Liver (tissue), 7 donors: ENCODE measurements at regions not wholly inside any gene's neighbourhood (a gene's known extent, or its start where the extent isn't known, plus 50 kb on each side); places are given as distances from the start of the nearest gene placed in this dataset.

Source experiments
- DNase-seq: peaks from one replicate; pipeline ENCODE4 v3.0.0-alpha.2; 2017; ENCODE audit warnings: low spot score
- H3K27ac ChIP-seq, 2 donors: one replicate each; pipeline ENCODE4 v1.7.0; 2013; ENCODE audit warnings: inconsistent platforms in 2 of 2, low read length in 2 of 2, control low read depth in 1 of 2, low read depth in 1 of 2, mild to moderate bottlenecking in 1 of 2
- H3K27me3 ChIP-seq, 4 donors: one replicate each; pipeline versions ENCODE4 v1.6.1 to v1.7.0; 2013; ENCODE audit warnings: low read length in 3 of 4, inconsistent platforms in 1 of 4, mild to moderate bottlenecking in 1 of 4, moderate library complexity in 1 of 4; ENCODE audit not compliant: control insufficient read depth in 4 of 4, insufficient read depth in 4 of 4
- H3K36me3 ChIP-seq, 4 donors: one replicate each; pipeline versions ENCODE4 v1.6.1 to v1.7.0; 2013; ENCODE audit warnings: low read length in 3 of 4, mild to moderate bottlenecking in 3 of 4, low read depth in 1 of 4, moderate library complexity in 1 of 4; ENCODE audit not compliant: control insufficient read depth in 4 of 4, insufficient read depth in 3 of 4
- H3K4me1 ChIP-seq, 4 donors: one replicate each; pipeline versions ENCODE4 v1.6.1 to v1.7.0; 2013; ENCODE audit warnings: low read length in 3 of 4, mild to moderate bottlenecking in 3 of 4, moderate library complexity in 1 of 4; ENCODE audit not compliant: control insufficient read depth in 4 of 4, insufficient read depth in 4 of 4
- H3K4me3 ChIP-seq, 3 donors: one replicate each; pipeline versions ENCODE4 v1.6.1 to v1.7.0; 2013; ENCODE audit warnings: low read length in 3 of 3, control low read depth in 1 of 3, low read depth in 1 of 3, mild to moderate bottlenecking in 1 of 3
- H3K9ac ChIP-seq, 2 donors: one replicate each; pipeline ENCODE4 v1.7.0; 2013; ENCODE audit warnings: low read length in 2 of 2, mild to moderate bottlenecking in 2 of 2, moderate library complexity in 2 of 2, control low read depth in 1 of 2, low read depth in 1 of 2
- H3K9me3 ChIP-seq, 4 donors: one replicate each; pipeline versions ENCODE4 v1.6.1 to v1.7.0; 2013; ENCODE audit warnings: low read length in 3 of 4; ENCODE audit not compliant: control insufficient read depth in 4 of 4
- EGR1 ChIP-seq, 2 donors: IDR thresholded peaks; 2 replicates each; pipeline ENCODE4 v1.6.1; 2016 to 2018; ENCODE audit warnings: antibody characterized with exemption in 2 of 2, low read depth in 2 of 2
- FOXA2 ChIP-seq: IDR thresholded peaks from 2 replicates; pipeline ENCODE4 v1.6.1; 2016; ENCODE audit warnings: antibody characterized with exemption
- GABPA ChIP-seq, 2 donors: IDR thresholded peaks in 1 of 2; conservative IDR thresholded peaks in 1 of 2; 2 replicates each; pipeline ENCODE4 v1.6.1; 2016; ENCODE audit warnings: antibody characterized with exemption in 2 of 2, mild to moderate bottlenecking in 1 of 2, moderate library complexity in 1 of 2
- HNF4A ChIP-seq, 2 donors: conservative IDR thresholded peaks; 2 replicates each; pipeline ENCODE4 v1.6.1; 2016; ENCODE audit warnings: antibody characterized with exemption in 2 of 2, mild to moderate bottlenecking in 2 of 2
- HNF4G ChIP-seq: IDR thresholded peaks from 2 replicates; pipeline ENCODE4 v1.6.1; 2016; ENCODE audit warnings: antibody characterized with exemption
- NR2F2 ChIP-seq: IDR thresholded peaks from 2 replicates; pipeline ENCODE4 v1.6.1; 2016; ENCODE audit warnings: antibody characterized with exemption
- RAD21 ChIP-seq, 2 donors: IDR thresholded peaks; 2 replicates each; pipeline ENCODE4 v1.6.1; 2016; ENCODE audit warnings: antibody characterized with exemption in 2 of 2, mild to moderate bottlenecking in 2 of 2
- RXRA ChIP-seq, 2 donors: IDR thresholded peaks; 2 replicates each; pipeline ENCODE4 v1.6.1; 2017 to 2018; ENCODE audit warnings: antibody characterized with exemption in 2 of 2, mild to moderate bottlenecking in 1 of 2
- SP1 ChIP-seq: IDR thresholded peaks from 2 replicates; pipeline ENCODE4 v1.6.1; 2018; ENCODE audit warnings: antibody characterized with exemption, mild to moderate bottlenecking
- TAF1 ChIP-seq: conservative IDR thresholded peaks from 2 replicates; pipeline ENCODE4 v1.6.1; 2016; ENCODE audit warnings: antibody characterized with exemption, mild to moderate bottlenecking
- TF ChIP-seq, protein P1 (sequence below): fragments of 150-350 bp; IDR thresholded peaks from 2 replicates; pipeline ENCODE4 v1.5.1; 2017; ENCODE audit warnings: improper control_type of control experiment, low read depth, low read length; ENCODE audit not compliant: missing input control
- TF ChIP-seq, protein P2 (sequence below): IDR thresholded peaks from 2 replicates; pipeline ENCODE4 v1.6.1; 2016; ENCODE audit warnings: antibody characterized with exemption
- TF ChIP-seq, protein P3 (sequence below): IDR thresholded peaks from 2 replicates; pipeline ENCODE4 v1.6.1; 2016; ENCODE audit warnings: antibody characterized with exemption
- TF ChIP-seq, protein P4 (sequence below): IDR thresholded peaks from 2 replicates; pipeline ENCODE4 v1.6.1; 2016; ENCODE audit warnings: antibody characterized with exemption
- TF ChIP-seq, protein P5 (sequence below): IDR thresholded peaks from 2 replicates; pipeline ENCODE4 v1.6.1; 2016; ENCODE audit warnings: antibody characterized with exemption, mild to moderate bottlenecking
- donor health status: healthy.
- donor health status: healthy.
- donor health status: healthy.
- donor health status: healthy.

DNA sequence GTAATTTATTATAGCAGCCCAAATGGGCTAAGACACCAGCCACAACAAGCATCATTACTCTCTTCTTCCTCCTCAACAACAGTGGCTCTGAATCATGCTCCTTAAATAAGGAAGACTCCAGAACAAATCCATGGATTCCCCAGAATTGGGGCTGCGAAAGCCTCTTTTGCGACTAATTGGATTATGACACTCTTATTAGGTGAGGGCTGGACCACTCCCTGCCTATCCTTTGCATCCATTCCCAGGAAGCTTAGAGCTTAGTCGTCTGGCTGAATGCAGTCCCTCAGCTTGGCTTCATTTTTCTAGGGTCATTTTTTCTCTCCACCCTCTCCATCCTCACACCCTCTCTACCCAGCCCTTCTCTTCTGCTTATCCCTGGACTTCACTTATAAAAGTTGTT is 227.7 kb downstream of the ZNF621 start (continued):
- no peak for TF ChIP-seq RXRA (IDR thresholded peaks at IDR 0.05)

DNA sequence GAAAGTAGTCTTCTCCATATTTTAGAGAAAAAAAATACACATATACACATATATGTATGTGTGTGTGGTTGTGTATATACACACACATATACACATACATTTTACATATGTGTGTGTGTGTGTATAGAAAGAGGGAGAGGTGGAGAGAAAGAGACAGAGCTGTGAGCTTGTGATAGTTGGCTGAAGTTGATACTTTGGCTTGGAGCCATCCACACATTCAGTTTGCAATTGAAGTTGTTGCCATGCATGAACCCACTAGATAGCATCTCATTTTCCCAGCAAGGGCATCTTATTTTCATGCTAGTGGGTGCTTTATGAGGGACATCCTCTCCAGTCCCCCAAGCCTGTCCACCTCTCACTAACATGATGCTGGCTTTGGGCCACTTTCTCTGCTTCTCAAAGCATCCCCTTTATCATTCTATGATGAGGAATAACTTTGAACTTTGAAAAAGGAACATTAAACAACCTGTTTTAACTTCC is 228.6 kb downstream of the ZNF621 start:
- Histone ChIP-seq H3K27ac (no peak overlapping the region), H3K27me3 (no peaks in the 10 kb centered on the region), H3K36me3 (no peaks in the 10 kb centered on the region), H3K4me1 (no peaks in the 10 kb centered on the region), H3K9ac (no peak overlapping the region), H3K9me3 (no peaks in the 10 kb centered on the region), H3K4me3 (no peak overlapping the region)
- TF ChIP-seq TAF1 (no peak), GABPA (IDR thresholded peaks at IDR 0.05 in 1 of 2, conservative IDR thresholded peaks at IDR 0.05 in 1 of 2) (no peak), HNF4A (conservative IDR thresholded peaks at IDR 0.05) (no peak), RAD21 (IDR thresholded peaks at IDR 0.05) (no peak), NR2F2 (no peak), FOXA2 (no peak), SP1 (no peak), EGR1 (IDR thresholded peaks at IDR 0.05; ENCODE audit: low read depth in 2 of 2) (no peak), HNF4G (no peak)
- TF ChIP-seq, protein P1, sequence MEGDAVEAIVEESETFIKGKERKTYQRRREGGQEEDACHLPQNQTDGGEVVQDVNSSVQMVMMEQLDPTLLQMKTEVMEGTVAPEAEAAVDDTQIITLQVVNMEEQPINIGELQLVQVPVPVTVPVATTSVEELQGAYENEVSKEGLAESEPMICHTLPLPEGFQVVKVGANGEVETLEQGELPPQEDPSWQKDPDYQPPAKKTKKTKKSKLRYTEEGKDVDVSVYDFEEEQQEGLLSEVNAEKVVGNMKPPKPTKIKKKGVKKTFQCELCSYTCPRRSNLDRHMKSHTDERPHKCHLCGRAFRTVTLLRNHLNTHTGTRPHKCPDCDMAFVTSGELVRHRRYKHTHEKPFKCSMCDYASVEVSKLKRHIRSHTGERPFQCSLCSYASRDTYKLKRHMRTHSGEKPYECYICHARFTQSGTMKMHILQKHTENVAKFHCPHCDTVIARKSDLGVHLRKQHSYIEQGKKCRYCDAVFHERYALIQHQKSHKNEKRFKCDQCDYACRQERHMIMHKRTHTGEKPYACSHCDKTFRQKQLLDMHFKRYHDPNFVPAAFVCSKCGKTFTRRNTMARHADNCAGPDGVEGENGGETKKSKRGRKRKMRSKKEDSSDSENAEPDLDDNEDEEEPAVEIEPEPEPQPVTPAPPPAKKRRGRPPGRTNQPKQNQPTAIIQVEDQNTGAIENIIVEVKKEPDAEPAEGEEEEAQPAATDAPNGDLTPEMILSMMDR: no peak
- TF ChIP-seq, protein P2, sequence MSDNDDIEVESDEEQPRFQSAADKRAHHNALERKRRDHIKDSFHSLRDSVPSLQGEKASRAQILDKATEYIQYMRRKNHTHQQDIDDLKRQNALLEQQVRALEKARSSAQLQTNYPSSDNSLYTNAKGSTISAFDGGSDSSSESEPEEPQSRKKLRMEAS: no peak
- TF ChIP-seq, protein P3, sequence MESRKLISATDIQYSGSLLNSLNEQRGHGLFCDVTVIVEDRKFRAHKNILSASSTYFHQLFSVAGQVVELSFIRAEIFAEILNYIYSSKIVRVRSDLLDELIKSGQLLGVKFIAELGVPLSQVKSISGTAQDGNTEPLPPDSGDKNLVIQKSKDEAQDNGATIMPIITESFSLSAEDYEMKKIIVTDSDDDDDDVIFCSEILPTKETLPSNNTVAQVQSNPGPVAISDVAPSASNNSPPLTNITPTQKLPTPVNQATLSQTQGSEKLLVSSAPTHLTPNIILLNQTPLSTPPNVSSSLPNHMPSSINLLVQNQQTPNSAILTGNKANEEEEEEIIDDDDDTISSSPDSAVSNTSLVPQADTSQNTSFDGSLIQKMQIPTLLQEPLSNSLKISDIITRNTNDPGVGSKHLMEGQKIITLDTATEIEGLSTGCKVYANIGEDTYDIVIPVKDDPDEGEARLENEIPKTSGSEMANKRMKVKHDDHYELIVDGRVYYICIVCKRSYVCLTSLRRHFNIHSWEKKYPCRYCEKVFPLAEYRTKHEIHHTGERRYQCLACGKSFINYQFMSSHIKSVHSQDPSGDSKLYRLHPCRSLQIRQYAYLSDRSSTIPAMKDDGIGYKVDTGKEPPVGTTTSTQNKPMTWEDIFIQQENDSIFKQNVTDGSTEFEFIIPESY: no peak
- TF ChIP-seq, protein P4, sequence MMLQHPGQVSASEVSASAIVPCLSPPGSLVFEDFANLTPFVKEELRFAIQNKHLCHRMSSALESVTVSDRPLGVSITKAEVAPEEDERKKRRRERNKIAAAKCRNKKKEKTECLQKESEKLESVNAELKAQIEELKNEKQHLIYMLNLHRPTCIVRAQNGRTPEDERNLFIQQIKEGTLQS: no peak
- TF ChIP-seq, protein P5, sequence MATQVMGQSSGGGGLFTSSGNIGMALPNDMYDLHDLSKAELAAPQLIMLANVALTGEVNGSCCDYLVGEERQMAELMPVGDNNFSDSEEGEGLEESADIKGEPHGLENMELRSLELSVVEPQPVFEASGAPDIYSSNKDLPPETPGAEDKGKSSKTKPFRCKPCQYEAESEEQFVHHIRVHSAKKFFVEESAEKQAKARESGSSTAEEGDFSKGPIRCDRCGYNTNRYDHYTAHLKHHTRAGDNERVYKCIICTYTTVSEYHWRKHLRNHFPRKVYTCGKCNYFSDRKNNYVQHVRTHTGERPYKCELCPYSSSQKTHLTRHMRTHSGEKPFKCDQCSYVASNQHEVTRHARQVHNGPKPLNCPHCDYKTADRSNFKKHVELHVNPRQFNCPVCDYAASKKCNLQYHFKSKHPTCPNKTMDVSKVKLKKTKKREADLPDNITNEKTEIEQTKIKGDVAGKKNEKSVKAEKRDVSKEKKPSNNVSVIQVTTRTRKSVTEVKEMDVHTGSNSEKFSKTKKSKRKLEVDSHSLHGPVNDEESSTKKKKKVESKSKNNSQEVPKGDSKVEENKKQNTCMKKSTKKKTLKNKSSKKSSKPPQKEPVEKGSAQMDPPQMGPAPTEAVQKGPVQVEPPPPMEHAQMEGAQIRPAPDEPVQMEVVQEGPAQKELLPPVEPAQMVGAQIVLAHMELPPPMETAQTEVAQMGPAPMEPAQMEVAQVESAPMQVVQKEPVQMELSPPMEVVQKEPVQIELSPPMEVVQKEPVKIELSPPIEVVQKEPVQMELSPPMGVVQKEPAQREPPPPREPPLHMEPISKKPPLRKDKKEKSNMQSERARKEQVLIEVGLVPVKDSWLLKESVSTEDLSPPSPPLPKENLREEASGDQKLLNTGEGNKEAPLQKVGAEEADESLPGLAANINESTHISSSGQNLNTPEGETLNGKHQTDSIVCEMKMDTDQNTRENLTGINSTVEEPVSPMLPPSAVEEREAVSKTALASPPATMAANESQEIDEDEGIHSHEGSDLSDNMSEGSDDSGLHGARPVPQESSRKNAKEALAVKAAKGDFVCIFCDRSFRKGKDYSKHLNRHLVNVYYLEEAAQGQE: no peak
- no peak for DNase-seq
